ENCODE measurements at regions not wholly inside any gene's neighbourhood (a gene's known extent, or its start where the extent isn't known, plus 50 kb on each side); places are given as distances from the start of the nearest gene placed in this dataset.

- TF ChIP-seq CTCF (IDR thresholded peaks at IDR 0.05; ENCODE audit: low read depth, low read length, missing control alignments): no peak
- DNase-seq (ENCODE audit: extremely low read depth, low read depth): no peak
- H3K4me3 ChIP-seq (replicated peaks; ENCODE audit: low read depth, low read length): no peak overlapping the region
Observed at GRCh38 chr11:115891581-115891980, 387.4 kb upstream of the CADM1 start.

GRCh38 chr11:115890500-115890899 is 386.3 kb upstream of the CADM1 start:
- no peak for TF ChIP-seq CTCF (IDR thresholded peaks at IDR 0.05; ENCODE audit: low read depth, low read length, missing control alignments)
- no peak for DNase-seq (ENCODE audit: extremely low read depth, low read depth)
- no peak overlapping the region for H3K4me3 ChIP-seq (replicated peaks; ENCODE audit: low read depth, low read length)

- DNase-seq (ENCODE audit: extremely low read depth, low read depth): no peak
- TF ChIP-seq CTCF (IDR thresholded peaks at IDR 0.05; ENCODE audit: low read depth, low read length, missing control alignments): no peak
- no peak overlapping the region for H3K4me3 ChIP-seq (replicated peaks; ENCODE audit: low read depth, low read length)
Observed at GRCh38 chr11:115889712-115890111, 385.5 kb upstream of the CADM1 start.

GRCh38 chr11:115887727-115888126 is 383.5 kb upstream of the CADM1 start:
- H3K4me3 ChIP-seq (replicated peaks; ENCODE audit: low read depth, low read length): no peak overlapping the region

GRCh38 chr11:115887316-115887715 is 383.1 kb upstream of the CADM1 start:
- H3K4me3 ChIP-seq (replicated peaks; ENCODE audit: low read depth, low read length): no peak overlapping the region
- no peak for DNase-seq (ENCODE audit: extremely low read depth, low read depth)
- no peak for TF ChIP-seq CTCF (IDR thresholded peaks at IDR 0.05; ENCODE audit: low read depth, low read length, missing control alignments)

More at GRCh38 chr11:115887727-115888126, 383.5 kb upstream of the CADM1 start:
- no peak for TF ChIP-seq CTCF (IDR thresholded peaks at IDR 0.05; ENCODE audit: low read depth, low read length, missing control alignments)
- no peak for DNase-seq (ENCODE audit: extremely low read depth, low read depth)

GRCh38 chr11:115886422-115886733 is 382.2 kb upstream of the CADM1 start:
- no peak for DNase-seq (ENCODE audit: extremely low read depth, low read depth)
- no peak overlapping the region for H3K4me3 ChIP-seq (replicated peaks; ENCODE audit: low read depth, low read length)
- TF ChIP-seq CTCF (IDR thresholded peaks at IDR 0.05; ENCODE audit: low read depth, low read length, missing control alignments): no peak
